A549 (cell line): ENCODE measurements at regions not wholly inside any gene's neighbourhood (a gene's known extent, or its start where the extent isn't known, plus 50 kb on each side); places are given as distances from the start of the nearest gene placed in this dataset.

Experiments
- CTCF ChIP-seq: fragments of >200 bp; sonication (Bioruptor Twin); formaldehyde crosslinking; IDR thresholded peaks from 3 replicates; pipeline ENCODE4 v1.5.1; 2016
- EHF ChIP-seq: fragments of 250-450 bp; sonication (Bioruptor Pico); IDR thresholded peaks from 2 replicates; pipeline ENCODE4 v1.5.0; 2020; ENCODE audit warnings: mild to moderate bottlenecking
- RCOR1 ChIP-seq: fragments of 150-350 bp; IDR thresholded peaks from 2 replicates; pipeline ENCODE4 v1.6.1; 2014; ENCODE audit warnings: antibody characterized with exemption, low read length, low read depth
- REST ChIP-seq: fragments of 200-600 bp; sonication (generic); IDR thresholded peaks from 2 replicates; pipeline ENCODE4 v1.6.1; 2016; ENCODE audit warnings: antibody characterized with exemption, mild to moderate bottlenecking, moderate library complexity
- TP53 ChIP-seq: fragments of 250-450 bp; sonication (Bioruptor Pico); IDR thresholded peaks from 2 replicates; pipeline ENCODE4 v1.5.0; 2021; ENCODE audit warnings: mild to moderate bottlenecking, moderate library complexity

GRCh38 chr13:22497991-22498780 lies 682.6 kb upstream of the SGCG start:
- TF ChIP-seq CTCF (no peak), REST (no peak), TP53 (CRISPR knock-in tag) (no peak), RCOR1 (no peak), EHF (no peak)
